Activated T-cell treated with anti-CD3 and anti-CD28 coated beads, Interleukin-2, amount 50 U/mL, for 72 hours (primary cell): ENCODE measurements at regions not wholly inside any gene's neighbourhood (a gene's known extent, or its start where the extent isn't known, plus 50 kb on each side); places are given as distances from the start of the nearest gene placed in this dataset.
A peak's percentile ranks its signal among the peaks of the same experiment; 100 is the strongest.

ENCODE experiments used
- ATAC-seq, 2 donors: fragments of 150-1000 bp; cut with Tn5 transposase; replicated peaks in 1 of 2; 2 replicates each; pipeline ENCODE4 v1.10.0; 2021; ENCODE audit warnings: moderate library complexity in 2 of 2, mild to moderate bottlenecking in 1 of 2
- DNase-seq, 2 donors: peaks; one replicate each; pipeline ENCODE4 v3.0.0; 2021 to 2022; ENCODE audit warnings: mixed read lengths in 1 of 2
- H3K27ac Mint-ChIP-seq: one replicate; pipeline ENCODE4 v1.8.0; 2022; ENCODE audit warnings: mild to moderate bottlenecking, moderate library complexity, mixed read lengths
- H3K27me3 Mint-ChIP-seq: one replicate; pipeline ENCODE4 v1.8.0; 2022; ENCODE audit warnings: low read depth, mixed read lengths
- H3K36me3 Mint-ChIP-seq, 2 donors: one replicate each; pipeline ENCODE4 v1.8.0; 2022; ENCODE audit warnings: mixed read lengths in 2 of 2, mild to moderate bottlenecking in 1 of 2; ENCODE audit not compliant: insufficient read depth in 2 of 2
- H3K4me1 Mint-ChIP-seq: one replicate; pipeline ENCODE4 v1.8.0; 2022; ENCODE audit warnings: low read depth, mixed read lengths
- H3K4me3 Mint-ChIP-seq, 2 donors: one replicate each; pipeline ENCODE4 v1.8.0; 2022; ENCODE audit warnings: mild to moderate bottlenecking in 2 of 2, mixed read lengths in 2 of 2, moderate library complexity in 2 of 2
- H3K9me3 Mint-ChIP-seq, 2 donors: one replicate each; pipeline ENCODE4 v1.8.0; 2022; ENCODE audit warnings: mixed read lengths in 2 of 2

- no peaks in the 10 kb centered on the region for H3K4me1 Mint-ChIP-seq
- H3K36me3 Mint-ChIP-seq, result no peaks in the 10 kb centered on the region
- H3K27ac Mint-ChIP-seq, result no peak overlapping the region
- no peak overlapping the region for H3K4me3 Mint-ChIP-seq
- DNase-seq, result no peak
- peaks cover 0 to 2% of the 10 kb centered on the region in 2 donors for H3K9me3 Mint-ChIP-seq
- no peak for ATAC-seq
- H3K27me3 Mint-ChIP-seq, result no peaks in the 10 kb centered on the region
These were observed 123.6 kb downstream of the OAT start for GRCh38 chr10:124294811-124295770.

- no peaks in the 10 kb centered on the region for H3K27me3 Mint-ChIP-seq
- DNase-seq (no peak), ATAC-seq (no peak)
- no peaks in the 10 kb centered on the region for H3K4me1 Mint-ChIP-seq
- no peaks in the 10 kb centered on the region for H3K36me3 Mint-ChIP-seq
- H3K4me3 Mint-ChIP-seq, result no peak overlapping the region
- H3K9me3 Mint-ChIP-seq, result peaks cover 0 to 2% of the 10 kb centered on the region in 2 donors
- H3K27ac Mint-ChIP-seq, result no peak overlapping the region
These were observed 124.9 kb downstream of the OAT start for GRCh38 chr10:124293616-124294449.

- no peak for ATAC-seq
- Mint-ChIP-seq H3K9me3 (peaks cover 0 to 2% of the 10 kb centered on the region in 2 donors), H3K27me3 (no peaks in the 10 kb centered on the region), H3K4me1 (no peaks in the 10 kb centered on the region), H3K36me3 (no peaks in the 10 kb centered on the region), H3K4me3 (no peak overlapping the region), H3K27ac (no peak overlapping the region)
- no peak for DNase-seq
These were observed 125.7 kb downstream of the OAT start for GRCh38 chr10:124292911-124293615.

- Mint-ChIP-seq H3K9me3 (no peaks in the 10 kb centered on the region), H3K27me3 (no peaks in the 10 kb centered on the region), H3K4me3 (no peak overlapping the region), H3K36me3 (no peaks in the 10 kb centered on the region), H3K27ac (no peak overlapping the region), H3K4me1 (no peaks in the 10 kb centered on the region)
- DNase-seq (no peak), ATAC-seq (peak in 1 of 2 donors; percentile 32)
These were observed 127.6 kb downstream of the OAT start for GRCh38 chr10:124291001-124291701.

GRCh38 chr10:124289851-124290795 is 128.6 kb downstream of the OAT start:
- DNase-seq, result peak in 1 of 2 donors; percentile 9
- H3K27ac Mint-ChIP-seq, result no peak overlapping the region
- H3K4me3 Mint-ChIP-seq, result no peak overlapping the region
- no peaks in the 10 kb centered on the region for H3K9me3 Mint-ChIP-seq
- no peaks in the 10 kb centered on the region for H3K4me1 Mint-ChIP-seq
- no peaks in the 10 kb centered on the region for H3K27me3 Mint-ChIP-seq
- no peaks in the 10 kb centered on the region for H3K36me3 Mint-ChIP-seq
- ATAC-seq, result peak; percentile 29 to 46

- DNase-seq, result no peak
- H3K27ac Mint-ChIP-seq, result no peak overlapping the region
These were observed 129.5 kb downstream of the OAT start for GRCh38 chr10:124288928-124289850.

GRCh38 chr10:124288486-124288885 is 130.2 kb downstream of the OAT start:
- no peak for ATAC-seq
- H3K4me1 Mint-ChIP-seq, result no peaks in the 10 kb centered on the region
- no peak overlapping the region for H3K4me3 Mint-ChIP-seq
- no peaks in the 10 kb centered on the region for H3K9me3 Mint-ChIP-seq
- no peak overlapping the region for H3K27ac Mint-ChIP-seq
- no peaks in the 10 kb centered on the region for H3K36me3 Mint-ChIP-seq
- no peaks in the 10 kb centered on the region for H3K27me3 Mint-ChIP-seq
- no peak for DNase-seq

More at GRCh38 chr10:124288928-124289850, 129.5 kb downstream of the OAT start:
- H3K27me3 Mint-ChIP-seq, result no peaks in the 10 kb centered on the region
- ATAC-seq, result no peak
- no peaks in the 10 kb centered on the region for H3K36me3 Mint-ChIP-seq
- H3K4me1 Mint-ChIP-seq, result no peaks in the 10 kb centered on the region
- no peak overlapping the region for H3K4me3 Mint-ChIP-seq
- no peaks in the 10 kb centered on the region for H3K9me3 Mint-ChIP-seq

GRCh38 chr10:124287791-124288190 is 130.9 kb downstream of the OAT start:
- no peak for ATAC-seq
- H3K9me3 Mint-ChIP-seq, result no peaks in the 10 kb centered on the region
- H3K27ac Mint-ChIP-seq, result no peak overlapping the region
- H3K27me3 Mint-ChIP-seq, result no peaks in the 10 kb centered on the region
- no peak overlapping the region for H3K4me3 Mint-ChIP-seq
- no peaks in the 10 kb centered on the region for H3K4me1 Mint-ChIP-seq
- no peak for DNase-seq
- no peaks in the 10 kb centered on the region for H3K36me3 Mint-ChIP-seq

- Mint-ChIP-seq H3K4me3 (no peak overlapping the region), H3K4me1 (no peaks in the 10 kb centered on the region), H3K9me3 (no peaks in the 10 kb centered on the region), H3K27ac (no peak overlapping the region), H3K27me3 (no peaks in the 10 kb centered on the region), H3K36me3 (no peaks in the 10 kb centered on the region)
- no peak for DNase-seq
- no peak for ATAC-seq
These were observed 131.5 kb downstream of the OAT start for GRCh38 chr10:124287071-124287685.

GRCh38 chr10:124286621-124287020 is 132.1 kb downstream of the OAT start:
- H3K36me3 Mint-ChIP-seq, result no peaks in the 10 kb centered on the region
- no peak overlapping the region for H3K4me3 Mint-ChIP-seq
- ATAC-seq (no peak), DNase-seq (no peak)
- no peaks in the 10 kb centered on the region for H3K4me1 Mint-ChIP-seq
- no peak overlapping the region for H3K27ac Mint-ChIP-seq
- H3K27me3 Mint-ChIP-seq, result no peaks in the 10 kb centered on the region
- H3K9me3 Mint-ChIP-seq, result no peaks in the 10 kb centered on the region
